ENCODE measurements at regions not wholly inside any gene's neighbourhood (a gene's known extent, or its start where the extent isn't known, plus 50 kb on each side); places are given as distances from the start of the nearest gene placed in this dataset.

DNA sequence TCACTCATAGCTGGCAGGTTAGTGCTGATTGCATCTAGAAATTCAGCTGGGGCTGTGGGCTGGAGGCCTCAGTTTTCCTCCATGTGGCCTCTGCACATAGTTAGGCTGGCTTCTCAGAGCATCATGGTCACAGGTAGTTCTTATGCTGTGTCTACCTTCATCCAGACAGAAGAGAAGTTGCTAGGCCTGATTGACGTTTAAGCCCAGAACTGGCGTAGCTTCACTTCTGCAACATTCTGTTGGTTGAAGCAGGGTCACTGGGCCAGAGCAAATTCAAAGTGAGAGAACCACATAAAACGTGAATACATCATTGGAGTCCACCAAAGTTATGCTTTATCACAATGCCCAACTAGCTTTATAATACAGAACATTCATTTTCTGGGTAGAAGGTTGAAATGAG, 116.0 kb downstream of the SPP2 start:
- TF ChIP-seq, protein P1, sequence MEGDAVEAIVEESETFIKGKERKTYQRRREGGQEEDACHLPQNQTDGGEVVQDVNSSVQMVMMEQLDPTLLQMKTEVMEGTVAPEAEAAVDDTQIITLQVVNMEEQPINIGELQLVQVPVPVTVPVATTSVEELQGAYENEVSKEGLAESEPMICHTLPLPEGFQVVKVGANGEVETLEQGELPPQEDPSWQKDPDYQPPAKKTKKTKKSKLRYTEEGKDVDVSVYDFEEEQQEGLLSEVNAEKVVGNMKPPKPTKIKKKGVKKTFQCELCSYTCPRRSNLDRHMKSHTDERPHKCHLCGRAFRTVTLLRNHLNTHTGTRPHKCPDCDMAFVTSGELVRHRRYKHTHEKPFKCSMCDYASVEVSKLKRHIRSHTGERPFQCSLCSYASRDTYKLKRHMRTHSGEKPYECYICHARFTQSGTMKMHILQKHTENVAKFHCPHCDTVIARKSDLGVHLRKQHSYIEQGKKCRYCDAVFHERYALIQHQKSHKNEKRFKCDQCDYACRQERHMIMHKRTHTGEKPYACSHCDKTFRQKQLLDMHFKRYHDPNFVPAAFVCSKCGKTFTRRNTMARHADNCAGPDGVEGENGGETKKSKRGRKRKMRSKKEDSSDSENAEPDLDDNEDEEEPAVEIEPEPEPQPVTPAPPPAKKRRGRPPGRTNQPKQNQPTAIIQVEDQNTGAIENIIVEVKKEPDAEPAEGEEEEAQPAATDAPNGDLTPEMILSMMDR (conservative IDR thresholded peaks at IDR 0.05; ENCODE audit: low read length), result no peak
- no peak for TF ChIP-seq EZH2phosphoT487 (IDR thresholded peaks at IDR 0.05; ENCODE audit: borderline replicate concordance)

Data from Loucy (cell line).